GM10266 (cell line): ENCODE measurements at regions not wholly inside any gene's neighbourhood (a gene's known extent, or its start where the extent isn't known, plus 50 kb on each side); places are given as distances from the start of the nearest gene placed in this dataset.

Source experiments
- DNase-seq: peaks from one replicate; pipeline ENCODE4 v3.0.0; 2012; ENCODE audit errors: extremely low spot score
- CTCF ChIP-seq: IDR thresholded peaks from 2 replicates; pipeline ENCODE4 v1.5.1; 2012; ENCODE audit warnings: mild to moderate bottlenecking, low read depth; ENCODE audit not compliant: control insufficient read depth, insufficient read depth; ENCODE audit errors: missing control alignments

GRCh38 chr1:231099311-231099710, 59.3 kb upstream of the FAM89A start:
- DNase-seq, result no peak

GRCh38 chr1:231095595-231095994, 55.5 kb upstream of the FAM89A start:
- no peak for DNase-seq
- TF ChIP-seq CTCF, result no peak

More at GRCh38 chr1:231099311-231099710, 59.3 kb upstream of the FAM89A start:
- no peak for TF ChIP-seq CTCF

- no peak for DNase-seq
- no peak for TF ChIP-seq CTCF
Measured at GRCh38 chr1:231094421-231094820, 54.4 kb upstream of the FAM89A start.

- no peak for DNase-seq
- no peak for TF ChIP-seq CTCF
Measured at GRCh38 chr1:231093156-231093922, 53.3 kb upstream of the FAM89A start.

- DNase-seq, result no peak
- no peak for TF ChIP-seq CTCF
Measured at GRCh38 chr1:231092380-231092779, 52.3 kb upstream of the FAM89A start.

- peak; percentile 36 for DNase-seq
- TF ChIP-seq CTCF, result peak; percentile 65
Measured at GRCh38 chr1:231091831-231092301, 51.8 kb upstream of the FAM89A start.

- DNase-seq, result no peak
- TF ChIP-seq CTCF, result no peak
Measured at GRCh38 chr1:231091415-231091814, 51.4 kb upstream of the FAM89A start.
